ENCODE measurements at regions not wholly inside any gene's neighbourhood (a gene's known extent, or its start where the extent isn't known, plus 50 kb on each side); places are given as distances from the start of the nearest gene placed in this dataset.

- no peak for TF ChIP-seq CTCF (IDR thresholded peaks at IDR 0.05)
- TF ChIP-seq POLR2A (IDR thresholded peaks at IDR 0.05), result no peak
- TF ChIP-seq EP300 (IDR thresholded peaks at IDR 0.05), result no peak
These were observed 90.3 kb upstream of the ZNF536 start for GRCh38 chr19:30281906-30282305.

All from tibial nerve (tissue), 4 donors.